ENCODE measurements at regions not wholly inside any gene's neighbourhood (a gene's known extent, or its start where the extent isn't known, plus 50 kb on each side); places are given as distances from the start of the nearest gene placed in this dataset.
"Not testable (repeated sequence)": the region's sequence is repeated elsewhere in the genome, so short reads cannot be mapped to it uniquely, and the experiment has no call there.

GRCh38 chr6:27775796-27776184 is 136.4 kb downstream of the OR2B2 start:
- DNase-seq (ENCODE audit: low spot score), result no peak
- WGBS, result 80% methylated on average over 9 of the region's 9 CpGs
- TF ChIP-seq RAD21 (IDR thresholded peaks at IDR 0.05) (no peak), HNF4G (IDR thresholded peaks at IDR 0.05) (no peak), ATF3 (IDR thresholded peaks at IDR 0.05) (no peak), FOXA1 (IDR thresholded peaks at IDR 0.05) (no peak), TAF1 (conservative IDR thresholded peaks at IDR 0.05) (no peak), RXRA (IDR thresholded peaks at IDR 0.05) (no peak), EGR1 (IDR thresholded peaks at IDR 0.05; ENCODE audit: low read depth in 2 of 2) (no peak), JUND (IDR thresholded peaks at IDR 0.05) (no peak), NR2F2 (IDR thresholded peaks at IDR 0.05) (no peak)
- TF ChIP-seq, protein P1, sequence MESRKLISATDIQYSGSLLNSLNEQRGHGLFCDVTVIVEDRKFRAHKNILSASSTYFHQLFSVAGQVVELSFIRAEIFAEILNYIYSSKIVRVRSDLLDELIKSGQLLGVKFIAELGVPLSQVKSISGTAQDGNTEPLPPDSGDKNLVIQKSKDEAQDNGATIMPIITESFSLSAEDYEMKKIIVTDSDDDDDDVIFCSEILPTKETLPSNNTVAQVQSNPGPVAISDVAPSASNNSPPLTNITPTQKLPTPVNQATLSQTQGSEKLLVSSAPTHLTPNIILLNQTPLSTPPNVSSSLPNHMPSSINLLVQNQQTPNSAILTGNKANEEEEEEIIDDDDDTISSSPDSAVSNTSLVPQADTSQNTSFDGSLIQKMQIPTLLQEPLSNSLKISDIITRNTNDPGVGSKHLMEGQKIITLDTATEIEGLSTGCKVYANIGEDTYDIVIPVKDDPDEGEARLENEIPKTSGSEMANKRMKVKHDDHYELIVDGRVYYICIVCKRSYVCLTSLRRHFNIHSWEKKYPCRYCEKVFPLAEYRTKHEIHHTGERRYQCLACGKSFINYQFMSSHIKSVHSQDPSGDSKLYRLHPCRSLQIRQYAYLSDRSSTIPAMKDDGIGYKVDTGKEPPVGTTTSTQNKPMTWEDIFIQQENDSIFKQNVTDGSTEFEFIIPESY (IDR thresholded peaks at IDR 0.05), result no peak
- TF ChIP-seq, protein P2, sequence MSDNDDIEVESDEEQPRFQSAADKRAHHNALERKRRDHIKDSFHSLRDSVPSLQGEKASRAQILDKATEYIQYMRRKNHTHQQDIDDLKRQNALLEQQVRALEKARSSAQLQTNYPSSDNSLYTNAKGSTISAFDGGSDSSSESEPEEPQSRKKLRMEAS (IDR thresholded peaks at IDR 0.05), result no peak
- TF ChIP-seq, protein P3, sequence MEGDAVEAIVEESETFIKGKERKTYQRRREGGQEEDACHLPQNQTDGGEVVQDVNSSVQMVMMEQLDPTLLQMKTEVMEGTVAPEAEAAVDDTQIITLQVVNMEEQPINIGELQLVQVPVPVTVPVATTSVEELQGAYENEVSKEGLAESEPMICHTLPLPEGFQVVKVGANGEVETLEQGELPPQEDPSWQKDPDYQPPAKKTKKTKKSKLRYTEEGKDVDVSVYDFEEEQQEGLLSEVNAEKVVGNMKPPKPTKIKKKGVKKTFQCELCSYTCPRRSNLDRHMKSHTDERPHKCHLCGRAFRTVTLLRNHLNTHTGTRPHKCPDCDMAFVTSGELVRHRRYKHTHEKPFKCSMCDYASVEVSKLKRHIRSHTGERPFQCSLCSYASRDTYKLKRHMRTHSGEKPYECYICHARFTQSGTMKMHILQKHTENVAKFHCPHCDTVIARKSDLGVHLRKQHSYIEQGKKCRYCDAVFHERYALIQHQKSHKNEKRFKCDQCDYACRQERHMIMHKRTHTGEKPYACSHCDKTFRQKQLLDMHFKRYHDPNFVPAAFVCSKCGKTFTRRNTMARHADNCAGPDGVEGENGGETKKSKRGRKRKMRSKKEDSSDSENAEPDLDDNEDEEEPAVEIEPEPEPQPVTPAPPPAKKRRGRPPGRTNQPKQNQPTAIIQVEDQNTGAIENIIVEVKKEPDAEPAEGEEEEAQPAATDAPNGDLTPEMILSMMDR (IDR thresholded peaks at IDR 0.05; ENCODE audit: low read depth, low read length, missing input control), result no peak
- TF ChIP-seq, protein P4, sequence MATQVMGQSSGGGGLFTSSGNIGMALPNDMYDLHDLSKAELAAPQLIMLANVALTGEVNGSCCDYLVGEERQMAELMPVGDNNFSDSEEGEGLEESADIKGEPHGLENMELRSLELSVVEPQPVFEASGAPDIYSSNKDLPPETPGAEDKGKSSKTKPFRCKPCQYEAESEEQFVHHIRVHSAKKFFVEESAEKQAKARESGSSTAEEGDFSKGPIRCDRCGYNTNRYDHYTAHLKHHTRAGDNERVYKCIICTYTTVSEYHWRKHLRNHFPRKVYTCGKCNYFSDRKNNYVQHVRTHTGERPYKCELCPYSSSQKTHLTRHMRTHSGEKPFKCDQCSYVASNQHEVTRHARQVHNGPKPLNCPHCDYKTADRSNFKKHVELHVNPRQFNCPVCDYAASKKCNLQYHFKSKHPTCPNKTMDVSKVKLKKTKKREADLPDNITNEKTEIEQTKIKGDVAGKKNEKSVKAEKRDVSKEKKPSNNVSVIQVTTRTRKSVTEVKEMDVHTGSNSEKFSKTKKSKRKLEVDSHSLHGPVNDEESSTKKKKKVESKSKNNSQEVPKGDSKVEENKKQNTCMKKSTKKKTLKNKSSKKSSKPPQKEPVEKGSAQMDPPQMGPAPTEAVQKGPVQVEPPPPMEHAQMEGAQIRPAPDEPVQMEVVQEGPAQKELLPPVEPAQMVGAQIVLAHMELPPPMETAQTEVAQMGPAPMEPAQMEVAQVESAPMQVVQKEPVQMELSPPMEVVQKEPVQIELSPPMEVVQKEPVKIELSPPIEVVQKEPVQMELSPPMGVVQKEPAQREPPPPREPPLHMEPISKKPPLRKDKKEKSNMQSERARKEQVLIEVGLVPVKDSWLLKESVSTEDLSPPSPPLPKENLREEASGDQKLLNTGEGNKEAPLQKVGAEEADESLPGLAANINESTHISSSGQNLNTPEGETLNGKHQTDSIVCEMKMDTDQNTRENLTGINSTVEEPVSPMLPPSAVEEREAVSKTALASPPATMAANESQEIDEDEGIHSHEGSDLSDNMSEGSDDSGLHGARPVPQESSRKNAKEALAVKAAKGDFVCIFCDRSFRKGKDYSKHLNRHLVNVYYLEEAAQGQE (IDR thresholded peaks at IDR 0.05), result no peak
- Histone ChIP-seq H3K27ac (ENCODE audit: low read depth in 1 of 2, low read length in 2 of 2) (no peak overlapping the region), H3K36me3 (ENCODE audit: control insufficient read depth in 4 of 4, insufficient read depth in 3 of 4, low read depth in 1 of 4, low read length in 3 of 4) (no peaks in the 10 kb centered on the region), H3K4me1 (ENCODE audit: control insufficient read depth in 4 of 4, insufficient read depth in 4 of 4, low read length in 3 of 4) (peaks cover 0 to 7% (median 3%) of the 10 kb centered on the region in 4 donors), H3K27me3 (ENCODE audit: control insufficient read depth in 4 of 4, insufficient read depth in 4 of 4, low read length in 3 of 4) (peaks cover 0 to 4% (median 0%) of the 10 kb centered on the region in 4 donors), H3K9me3 (ENCODE audit: control insufficient read depth in 4 of 4, low read length in 3 of 4) (no peaks in the 10 kb centered on the region), H3K9ac (ENCODE audit: low read depth in 1 of 2, low read length in 2 of 2) (no peak overlapping the region), H3K4me3 (ENCODE audit: low read depth in 1 of 3, low read length in 3 of 3) (no peak overlapping the region)

- WGBS, result 67% methylated on average over 5 of the region's 5 CpGs
- not testable (repeated sequence) for H3K27me3 ChIP-seq (ENCODE audit: control insufficient read depth in 4 of 4, insufficient read depth in 4 of 4, low read length in 3 of 4); H3K27ac ChIP-seq (ENCODE audit: low read depth in 1 of 2, low read length in 2 of 2); H3K4me1 ChIP-seq (ENCODE audit: control insufficient read depth in 4 of 4, insufficient read depth in 4 of 4, low read length in 3 of 4); H3K36me3 ChIP-seq (ENCODE audit: control insufficient read depth in 4 of 4, insufficient read depth in 3 of 4, low read depth in 1 of 4, low read length in 3 of 4); H3K9ac ChIP-seq (ENCODE audit: low read depth in 1 of 2, low read length in 2 of 2); H3K9me3 ChIP-seq (ENCODE audit: control insufficient read depth in 4 of 4, low read length in 3 of 4); DNase-seq (ENCODE audit: low spot score); H3K4me3 ChIP-seq (ENCODE audit: low read depth in 1 of 3, low read length in 3 of 3)
Measured at GRCh38 chr6:27775138-27775795, 136.9 kb downstream of the OR2B2 start.

- 84% methylated on average over 8 of the region's 8 CpGs for WGBS
- H3K9ac ChIP-seq (ENCODE audit: low read depth in 1 of 2, low read length in 2 of 2); H3K36me3 ChIP-seq (ENCODE audit: control insufficient read depth in 4 of 4, insufficient read depth in 3 of 4, low read depth in 1 of 4, low read length in 3 of 4); H3K4me3 ChIP-seq (ENCODE audit: low read depth in 1 of 3, low read length in 3 of 3); H3K9me3 ChIP-seq (ENCODE audit: control insufficient read depth in 4 of 4, low read length in 3 of 4); H3K27me3 ChIP-seq (ENCODE audit: control insufficient read depth in 4 of 4, insufficient read depth in 4 of 4, low read length in 3 of 4); H3K4me1 ChIP-seq (ENCODE audit: control insufficient read depth in 4 of 4, insufficient read depth in 4 of 4, low read length in 3 of 4); DNase-seq (ENCODE audit: low spot score); H3K27ac ChIP-seq (ENCODE audit: low read depth in 1 of 2, low read length in 2 of 2): not testable (repeated sequence)
Measured at GRCh38 chr6:27774264-27774600, 138.0 kb downstream of the OR2B2 start.

GRCh38 chr6:27773542-27774263 is 138.5 kb downstream of the OR2B2 start:
- WGBS, result 77% methylated on average over 10 of the region's 10 CpGs
- not testable (repeated sequence) for H3K27ac ChIP-seq (ENCODE audit: low read depth in 1 of 2, low read length in 2 of 2); H3K4me1 ChIP-seq (ENCODE audit: control insufficient read depth in 4 of 4, insufficient read depth in 4 of 4, low read length in 3 of 4); H3K36me3 ChIP-seq (ENCODE audit: control insufficient read depth in 4 of 4, insufficient read depth in 3 of 4, low read depth in 1 of 4, low read length in 3 of 4); H3K9me3 ChIP-seq (ENCODE audit: control insufficient read depth in 4 of 4, low read length in 3 of 4); H3K9ac ChIP-seq (ENCODE audit: low read depth in 1 of 2, low read length in 2 of 2); H3K4me3 ChIP-seq (ENCODE audit: low read depth in 1 of 3, low read length in 3 of 3); H3K27me3 ChIP-seq (ENCODE audit: control insufficient read depth in 4 of 4, insufficient read depth in 4 of 4, low read length in 3 of 4); DNase-seq (ENCODE audit: low spot score)
